HepG2 (cell line): ENCODE measurements at regions not wholly inside any gene's neighbourhood (a gene's known extent, or its start where the extent isn't known, plus 50 kb on each side); places are given as distances from the start of the nearest gene placed in this dataset.
"Not testable (repeated sequence)": the region's sequence is repeated elsewhere in the genome, so short reads cannot be mapped to it uniquely, and the experiment has no call there.

Experiments used
- MZF1 ChIP-seq: sonication (generic); formaldehyde crosslinking; IDR thresholded peaks from 2 replicates; pipeline ENCODE4 v1.8.1; 2023; ENCODE audit warnings: mild to moderate bottlenecking, missing genetic modification reagents, borderline replicate concordance
- SNAPC5 ChIP-seq: sonication (generic); formaldehyde crosslinking; IDR thresholded peaks from 2 replicates; pipeline ENCODE4 v1.8.1; 2023; ENCODE audit warnings: mild to moderate bottlenecking, missing genetic modification reagents, borderline replicate concordance
- SOX13 ChIP-seq, 3 experiments: fragments of 450-650 bp in 1 of 3; sonication (generic) in 1 of 3; formaldehyde crosslinking in 1 of 3; IDR thresholded peaks in 2 of 3; conservative IDR thresholded peaks in 1 of 3; 2 replicates each; pipeline versions ENCODE4 v1.5.0 to v1.6.1; 2016 to 2020; ENCODE audit warnings: antibody characterized with exemption in 1 of 3, mild to moderate bottlenecking in 1 of 3, missing compliant biosample characterization in 1 of 3, missing genetic modification reagents in 1 of 3, moderate library complexity in 1 of 3

GRCh38 chr12:62010973-62011372 lies 249.2 kb upstream of the USP15 start:
- TF ChIP-seq MZF1 (CRISPR knock-in tag); SOX13 (IDR thresholded peaks at IDR 0.05); SOX13 (CRISPR knock-in tag; conservative IDR thresholded peaks at IDR 0.05 in 1 of 2, IDR thresholded peaks at IDR 0.05 in 1 of 2); SNAPC5 (CRISPR knock-in tag): not testable (repeated sequence)
